Sigmoid colon (tissue), 4 donors: ENCODE measurements at regions not wholly inside any gene's neighbourhood (a gene's known extent, or its start where the extent isn't known, plus 50 kb on each side); places are given as distances from the start of the nearest gene placed in this dataset.

ENCODE experiments used
- EP300 ChIP-seq, 4 donors: sonication (generic); formaldehyde crosslinking; IDR thresholded peaks; one replicate each; pipeline ENCODE4 v1.6.1; 2017; ENCODE audit warnings: antibody characterized with exemption in 4 of 4
- POLR2A ChIP-seq, 2 donors: fragments of 450-650 bp; IDR thresholded peaks; one replicate each; pipeline ENCODE4 v1.6.1; 2016; ENCODE audit warnings: antibody characterized with exemption in 2 of 2, mild to moderate bottlenecking in 2 of 2, moderate library complexity in 2 of 2

DNA sequence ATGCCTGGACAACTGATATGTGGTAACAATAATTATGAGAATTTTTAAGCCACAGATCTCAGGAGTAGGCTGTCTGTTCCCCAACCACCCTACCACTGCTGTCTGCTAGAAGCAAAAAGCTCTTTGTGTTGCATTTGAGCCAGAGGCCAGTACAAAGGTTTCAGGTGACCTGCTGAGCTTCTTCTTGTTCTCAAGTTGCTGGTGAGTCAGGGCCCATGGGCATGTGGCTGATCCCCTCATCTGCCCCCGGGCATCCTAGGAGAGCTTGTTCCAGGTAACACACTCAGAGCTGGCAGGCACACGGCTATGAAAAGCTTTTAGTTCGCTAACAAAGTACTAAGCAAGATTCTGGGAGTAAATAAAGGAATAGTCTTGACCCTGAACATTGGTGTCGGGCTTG lies 285.3 kb downstream of the CDC5L start:
- TF ChIP-seq POLR2A (IDR thresholded peaks at IDR 0.05) (no peak), EP300 (IDR thresholded peaks at IDR 0.05) (no peak)
